ENCODE measurements at regions not wholly inside any gene's neighbourhood (a gene's known extent, or its start where the extent isn't known, plus 50 kb on each side); places are given as distances from the start of the nearest gene placed in this dataset.

GRCh38 chr7:52656098-52656497, 379.3 kb upstream of the POM121L12 start:
- H3K27ac ChIP-seq = no peak overlapping the region
- no peaks in the 10 kb centered on the region for H3K27me3 ChIP-seq
- H3K4me3 ChIP-seq = no peak overlapping the region
- 29 to 43% methylated on average over 3 of the region's 3 CpGs for WGBS, 2 donors (ENCODE audit: low coverage in 1 of 2)
- in situ Hi-C loops (cut with MboI; ENCODE audit: low pct_ligation_motif_present in 1 of 4, low pct_unique_long_range_greater_than_20kb in 1 of 4, low sequenced_read_pairs in 3 of 4) = no loop called here
- intact Hi-C loops (cut with DNase I; ENCODE audit: low total_unique reads) = no loop called here
- no peaks in the 10 kb centered on the region for H3K9me3 ChIP-seq
- TF ChIP-seq POLR2AphosphoS5 (IDR thresholded peaks at IDR 0.05) (no peak), POLR2A (IDR thresholded peaks at IDR 0.05) (no peak), CTCF (IDR thresholded peaks at IDR 0.05) (no peak), EP300 (IDR thresholded peaks at IDR 0.05; ENCODE audit: low read depth) (no peak)
- DNase-seq = no peak
- H3K36me3 ChIP-seq = no peaks in the 10 kb centered on the region
- H3K4me1 ChIP-seq = no peaks in the 10 kb centered on the region

GRCh38 chr7:52652621-52653020, 382.8 kb upstream of the POM121L12 start:
- Histone ChIP-seq H3K9me3 (no peaks in the 10 kb centered on the region), H3K4me1 (no peaks in the 10 kb centered on the region), H3K4me3 (no peak overlapping the region), H3K27me3 (no peaks in the 10 kb centered on the region), H3K36me3 (no peaks in the 10 kb centered on the region), H3K27ac (no peak overlapping the region)
- in situ Hi-C loops (cut with MboI; ENCODE audit: low pct_ligation_motif_present in 1 of 4, low pct_unique_long_range_greater_than_20kb in 1 of 4, low sequenced_read_pairs in 3 of 4) = no loop called here
- TF ChIP-seq EP300 (IDR thresholded peaks at IDR 0.05; ENCODE audit: low read depth) (no peak), POLR2A (IDR thresholded peaks at IDR 0.05) (no peak), CTCF (IDR thresholded peaks at IDR 0.05) (no peak), POLR2AphosphoS5 (IDR thresholded peaks at IDR 0.05) (no peak)
- no peak for DNase-seq
- 36 to 40% methylated on average over 1 of the region's 1 CpG for WGBS, 2 donors (ENCODE audit: low coverage in 1 of 2)
- intact Hi-C loops (cut with DNase I; ENCODE audit: low total_unique reads) = no loop called here

GRCh38 chr7:52648872-52649271, 386.6 kb upstream of the POM121L12 start:
- no peaks in the 10 kb centered on the region for H3K27me3 ChIP-seq
- H3K27ac ChIP-seq = no peak overlapping the region
- in situ Hi-C loops (cut with MboI; ENCODE audit: low pct_ligation_motif_present in 1 of 4, low pct_unique_long_range_greater_than_20kb in 1 of 4, low sequenced_read_pairs in 3 of 4) (no loop called here), intact Hi-C loops (cut with DNase I; ENCODE audit: low total_unique reads) (no loop called here)
- no peak overlapping the region for H3K4me3 ChIP-seq
- no peak for DNase-seq
- no peaks in the 10 kb centered on the region for H3K9me3 ChIP-seq
- H3K36me3 ChIP-seq = no peaks in the 10 kb centered on the region
- 73 to 78% methylated on average over 1 of the region's 1 CpG for WGBS, 2 donors (ENCODE audit: low coverage in 1 of 2)
- H3K4me1 ChIP-seq = no peaks in the 10 kb centered on the region
- TF ChIP-seq EP300 (IDR thresholded peaks at IDR 0.05; ENCODE audit: low read depth) (no peak), POLR2AphosphoS5 (IDR thresholded peaks at IDR 0.05) (no peak), POLR2A (IDR thresholded peaks at IDR 0.05) (no peak), CTCF (IDR thresholded peaks at IDR 0.05) (no peak)

GRCh38 chr7:52647046-52647445, 388.4 kb upstream of the POM121L12 start:
- no peak for DNase-seq

More at GRCh38 chr7:52647046-52647445, 388.4 kb upstream of the POM121L12 start:
- H3K27ac ChIP-seq = no peak overlapping the region
- no peak overlapping the region for H3K4me3 ChIP-seq
- no peaks in the 10 kb centered on the region for H3K4me1 ChIP-seq
- 19 to 33% methylated on average over 1 of the region's 1 CpG for whole genome bisulfite sequencing, 2 donors (ENCODE audit: low coverage in 1 of 2)
- H3K9me3 ChIP-seq = no peaks in the 10 kb centered on the region
- no peak for TF ChIP-seq EP300 (IDR thresholded peaks at IDR 0.05; ENCODE audit: low read depth)
- TF ChIP-seq POLR2AphosphoS5 (IDR thresholded peaks at IDR 0.05) = no peak
- TF ChIP-seq POLR2A (IDR thresholded peaks at IDR 0.05) = no peak
- no peak for TF ChIP-seq CTCF (IDR thresholded peaks at IDR 0.05)
- intact Hi-C loops (cut with DNase I; ENCODE audit: low total_unique reads) (no loop called here), in situ Hi-C loops (cut with MboI; ENCODE audit: low pct_ligation_motif_present in 1 of 4, low pct_unique_long_range_greater_than_20kb in 1 of 4, low sequenced_read_pairs in 3 of 4) (no loop called here)
- H3K27me3 ChIP-seq = no peaks in the 10 kb centered on the region
- no peaks in the 10 kb centered on the region for H3K36me3 ChIP-seq
